SK-N-SH (cell line): ENCODE measurements at regions not wholly inside any gene's neighbourhood (a gene's known extent, or its start where the extent isn't known, plus 50 kb on each side); places are given as distances from the start of the nearest gene placed in this dataset.

ENCODE experiments used
- CTCF ChIA-PET: fragments of 300-600, 350-600 bp; formaldehyde crosslinking; extraction: SDS; loops from one replicate; lab custom pipeline; 2021; lab: Yijun Ruan, JAX
- POLR2A ChIA-PET: fragments of 350-600 bp; sonication (Branson Sonifier 250); formaldehyde crosslinking; extraction: SDS; loops from one replicate; lab custom pipeline; 2020; ENCODE audit warnings: antibody characterized with exemption, inconsistent platforms; lab: Yijun Ruan, JAX
- DNase-seq: peaks from one replicate; pipeline ENCODE4 v3.0.0; 2012
- H2AFZ ChIP-seq: fragments of 200-600 bp; sonication (generic); 2 replicates; pipeline ENCODE4 v1.8.1; 2016; ENCODE audit warnings: antibody characterized with exemption, mild to moderate bottlenecking, low read depth
- H3F3A ChIP-seq: fragments of 200-600 bp; sonication (generic); replicated peaks from 2 replicates; pipeline ENCODE3; 2016; ENCODE audit warnings: antibody characterized with exemption, mild to moderate bottlenecking; ENCODE audit not compliant: insufficient read depth
- H3K27ac ChIP-seq, 2 experiments: fragments of 200-500 bp in 1 of 2; fragments of 200-600 bp in 1 of 2; sonication (Bioruptor generic) in 1 of 2; sonication (generic), shearing (Covaris generic) in 1 of 2; 2 replicates each; pipeline versions ENCODE4 v1.5.1 to v1.6.1; 2014 to 2016; ENCODE audit warnings: low read depth in 2 of 2, inconsistent platforms in 1 of 2, low read length in 1 of 2, mild to moderate bottlenecking in 1 of 2, mixed read lengths in 1 of 2
- H3K27me3 ChIP-seq: fragments of 200-600 bp; sonication (generic), shearing (Covaris generic); 2 replicates; pipeline ENCODE4 v1.6.1; 2016; ENCODE audit warnings: mixed run types; ENCODE audit not compliant: insufficient read depth
- H3K36me3 ChIP-seq, 2 experiments: fragments of 200-500 bp in 1 of 2; fragments of 200-600 bp in 1 of 2; sonication (Bioruptor generic) in 1 of 2; sonication (generic) in 1 of 2; replicated peaks in 1 of 2; 2 replicates each; pipeline versions ENCODE3 to v1.5.1; 2014 to 2016; ENCODE audit warnings: low read length in 1 of 2, mild to moderate bottlenecking in 1 of 2; ENCODE audit not compliant: insufficient read depth in 2 of 2, control insufficient read depth in 1 of 2
- H3K4me1 ChIP-seq, 2 experiments: fragments of 200-500 bp in 1 of 2; fragments of 200-600 bp in 1 of 2; sonication (Bioruptor generic) in 1 of 2; sonication (generic), shearing (Covaris generic) in 1 of 2; 2 replicates each; pipeline versions ENCODE4 v1.5.1 to v1.6.1; 2014 to 2016; ENCODE audit warnings: low read depth in 1 of 2, low read length in 1 of 2, mixed run types in 1 of 2; ENCODE audit not compliant: insufficient read depth in 2 of 2, control insufficient read depth in 1 of 2
- H3K4me2 ChIP-seq: fragments of 200-600 bp; sonication (generic), shearing (Covaris generic); 2 replicates; pipeline ENCODE4 v1.6.1; 2017; ENCODE audit warnings: mixed run types
- H3K4me3 ChIP-seq, 2 experiments: fragments of 200-500 bp in 1 of 2; fragments of 200-600 bp in 1 of 2; sonication (Bioruptor generic) in 1 of 2; sonication (generic), shearing (Covaris generic) in 1 of 2; 2 replicates each; pipeline versions ENCODE4 v1.5.1 to v1.8.1; 2014 to 2016; ENCODE audit warnings: low read depth in 2 of 2, inconsistent platforms in 1 of 2, low read length in 1 of 2, mild to moderate bottlenecking in 1 of 2, mixed read lengths in 1 of 2, moderate library complexity in 1 of 2
- H3K79me2 ChIP-seq: fragments of 200-600 bp; sonication (generic); 2 replicates; pipeline ENCODE4 v1.8.1; 2017; ENCODE audit warnings: mild to moderate bottlenecking; ENCODE audit not compliant: insufficient read depth
- H3K9ac ChIP-seq: fragments of 200-600 bp; sonication (generic); 2 replicates; pipeline ENCODE4 v1.6.1; 2017; ENCODE audit warnings: mixed run types
- H3K9me2 ChIP-seq: fragments of 200-600 bp; sonication (generic); 2 replicates; pipeline ENCODE4 v1.6.1; 2017; ENCODE audit warnings: mixed run types
- H3K9me3 ChIP-seq: fragments of 200-600 bp; sonication (generic); 2 replicates; pipeline ENCODE4 v1.6.1; 2017; ENCODE audit warnings: mixed run types, mild to moderate bottlenecking, moderate library complexity
- H4K20me1 ChIP-seq: fragments of 200-600 bp; sonication (generic); 2 replicates; pipeline ENCODE4 v1.6.1; 2017; ENCODE audit warnings: mild to moderate bottlenecking, mixed run types; ENCODE audit not compliant: insufficient read depth
- FOXJ3 ChIP-seq: sonication (generic); formaldehyde crosslinking; IDR thresholded peaks from 2 replicates; pipeline ENCODE4 v1.5.1; 2020; ENCODE audit warnings: mild to moderate bottlenecking, missing genetic modification reagents
- FOXM1 ChIP-seq: IDR thresholded peaks from 2 replicates; pipeline ENCODE4 v1.4.0; 2012; ENCODE audit warnings: low read depth, mild to moderate bottlenecking
- NFIC ChIP-seq: IDR thresholded peaks from 2 replicates; pipeline ENCODE4 v1.4.0; 2012; ENCODE audit warnings: borderline replicate concordance
- RCOR1 ChIP-seq: fragments of 150-350 bp; IDR thresholded peaks from 2 replicates; pipeline ENCODE4 v1.6.1; 2017; ENCODE audit warnings: antibody characterized with exemption, low read length
- RXRA ChIP-seq: IDR thresholded peaks from 2 replicates; pipeline ENCODE4 v1.4.0; 2012; ENCODE audit warnings: low read depth, mild to moderate bottlenecking, borderline replicate concordance
- SIN3A ChIP-seq: IDR thresholded peaks from 2 replicates; pipeline ENCODE4 v1.6.1; 2012; ENCODE audit warnings: low read depth, mild to moderate bottlenecking, low read length, moderate library complexity, borderline replicate concordance
- TAF1 ChIP-seq: IDR thresholded peaks from 2 replicates; pipeline ENCODE4 v1.6.1; 2012; ENCODE audit warnings: low read depth, mild to moderate bottlenecking, low read length, moderate library complexity, borderline replicate concordance
- TCF12 ChIP-seq: IDR thresholded peaks from 2 replicates; pipeline ENCODE4 v1.4.0; 2012
- TEAD4 ChIP-seq: IDR thresholded peaks from 2 replicates; pipeline ENCODE4 v1.4.0; 2012; ENCODE audit warnings: mild to moderate bottlenecking, borderline replicate concordance; ENCODE audit not compliant: insufficient read depth
- YY1 ChIP-seq: IDR thresholded peaks from 2 replicates; pipeline ENCODE4 v1.4.0; 2012; ENCODE audit warnings: low read depth, mild to moderate bottlenecking
- WGBS: methylation state at CpG from one replicate; pipeline ENCODE4 v1.1.6; 2017; ENCODE audit warnings: low lambda C conversion rate; 5-methylcytosine and 5-hydroxymethylcytosine counted together
- TF ChIP-seq, protein P1 (sequence below): IDR thresholded peaks from 2 replicates; pipeline ENCODE4 v1.6.1; 2012; ENCODE audit warnings: mild to moderate bottlenecking, low read depth, low read length, moderate library complexity
- TF ChIP-seq, protein P2 (sequence below): fragments of 150-350 bp; IDR thresholded peaks from 2 replicates; pipeline ENCODE4 v1.6.1; 2016; ENCODE audit warnings: mild to moderate bottlenecking, low read depth, low read length
- TF ChIP-seq, protein P3 (sequence below): IDR thresholded peaks from 2 replicates; pipeline ENCODE4 v1.4.0; 2012; ENCODE audit warnings: low read depth, borderline replicate concordance
- TF ChIP-seq, protein P4 (sequence below): fragments of 150-350 bp; IDR thresholded peaks from 2 replicates; pipeline ENCODE4 v1.6.1; 2017; ENCODE audit warnings: antibody characterized with exemption, low read length, low read depth, borderline replicate concordance
- TF ChIP-seq, protein P5 (sequence below): IDR thresholded peaks from 2 replicates; pipeline ENCODE4 v1.4.0; 2012; ENCODE audit warnings: low read depth, borderline replicate concordance

DNA sequence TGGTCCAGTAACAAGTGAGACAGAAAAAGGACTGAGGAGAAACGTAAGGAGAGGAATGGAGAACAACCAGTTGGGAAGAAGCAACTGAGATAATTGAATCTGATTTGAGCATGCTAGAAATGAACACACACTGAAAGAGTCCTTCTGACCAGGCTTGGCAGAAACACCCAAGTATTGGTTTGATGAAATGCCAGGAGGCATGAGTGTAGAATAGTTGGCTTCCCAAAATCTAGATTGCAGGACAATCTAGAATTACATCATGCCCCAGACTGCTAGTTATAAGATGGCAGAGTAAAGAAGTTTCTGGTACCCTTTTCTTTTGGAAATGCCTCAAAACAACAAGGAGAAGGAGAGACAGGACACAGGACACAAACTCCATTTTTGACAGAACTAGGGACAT lies 189.7 kb upstream of the STT3B start:
- no peaks in the 10 kb centered on the region for H4K20me1 ChIP-seq
- TF ChIP-seq, protein P1, sequence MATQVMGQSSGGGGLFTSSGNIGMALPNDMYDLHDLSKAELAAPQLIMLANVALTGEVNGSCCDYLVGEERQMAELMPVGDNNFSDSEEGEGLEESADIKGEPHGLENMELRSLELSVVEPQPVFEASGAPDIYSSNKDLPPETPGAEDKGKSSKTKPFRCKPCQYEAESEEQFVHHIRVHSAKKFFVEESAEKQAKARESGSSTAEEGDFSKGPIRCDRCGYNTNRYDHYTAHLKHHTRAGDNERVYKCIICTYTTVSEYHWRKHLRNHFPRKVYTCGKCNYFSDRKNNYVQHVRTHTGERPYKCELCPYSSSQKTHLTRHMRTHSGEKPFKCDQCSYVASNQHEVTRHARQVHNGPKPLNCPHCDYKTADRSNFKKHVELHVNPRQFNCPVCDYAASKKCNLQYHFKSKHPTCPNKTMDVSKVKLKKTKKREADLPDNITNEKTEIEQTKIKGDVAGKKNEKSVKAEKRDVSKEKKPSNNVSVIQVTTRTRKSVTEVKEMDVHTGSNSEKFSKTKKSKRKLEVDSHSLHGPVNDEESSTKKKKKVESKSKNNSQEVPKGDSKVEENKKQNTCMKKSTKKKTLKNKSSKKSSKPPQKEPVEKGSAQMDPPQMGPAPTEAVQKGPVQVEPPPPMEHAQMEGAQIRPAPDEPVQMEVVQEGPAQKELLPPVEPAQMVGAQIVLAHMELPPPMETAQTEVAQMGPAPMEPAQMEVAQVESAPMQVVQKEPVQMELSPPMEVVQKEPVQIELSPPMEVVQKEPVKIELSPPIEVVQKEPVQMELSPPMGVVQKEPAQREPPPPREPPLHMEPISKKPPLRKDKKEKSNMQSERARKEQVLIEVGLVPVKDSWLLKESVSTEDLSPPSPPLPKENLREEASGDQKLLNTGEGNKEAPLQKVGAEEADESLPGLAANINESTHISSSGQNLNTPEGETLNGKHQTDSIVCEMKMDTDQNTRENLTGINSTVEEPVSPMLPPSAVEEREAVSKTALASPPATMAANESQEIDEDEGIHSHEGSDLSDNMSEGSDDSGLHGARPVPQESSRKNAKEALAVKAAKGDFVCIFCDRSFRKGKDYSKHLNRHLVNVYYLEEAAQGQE, result no peak
- TF ChIP-seq TEAD4 (no peak), TAF1 (no peak), NFIC (no peak)
- H3K4me1 ChIP-seq, result no peaks in the 10 kb centered on the region; a peak in 2 of 4 replicates
- no peaks in the 10 kb centered on the region for H3K27me3 ChIP-seq
- no peaks in the 10 kb centered on the region for H3K79me2 ChIP-seq
- H3K4me3 ChIP-seq, result no peak overlapping the region
- H3K27ac ChIP-seq, result no peak overlapping the region
- H3K9ac ChIP-seq, result no peak overlapping the region
- H3K9me3 ChIP-seq, result no peaks in the 10 kb centered on the region
- no peak overlapping the region for H3K4me2 ChIP-seq
- DNase-seq, result no peak
- H2AFZ ChIP-seq, result no peak overlapping the region
- WGBS, result 32% methylated on average over 1 of the region's 1 CpG
- H3F3A ChIP-seq, result no peaks in the 10 kb centered on the region
- POLR2A ChIA-PET, result no interaction called here
- no peaks in the 10 kb centered on the region for H3K36me3 ChIP-seq
- CTCF ChIA-PET, result no interaction called here
- no peaks in the 10 kb centered on the region for H3K9me2 ChIP-seq

DNA sequence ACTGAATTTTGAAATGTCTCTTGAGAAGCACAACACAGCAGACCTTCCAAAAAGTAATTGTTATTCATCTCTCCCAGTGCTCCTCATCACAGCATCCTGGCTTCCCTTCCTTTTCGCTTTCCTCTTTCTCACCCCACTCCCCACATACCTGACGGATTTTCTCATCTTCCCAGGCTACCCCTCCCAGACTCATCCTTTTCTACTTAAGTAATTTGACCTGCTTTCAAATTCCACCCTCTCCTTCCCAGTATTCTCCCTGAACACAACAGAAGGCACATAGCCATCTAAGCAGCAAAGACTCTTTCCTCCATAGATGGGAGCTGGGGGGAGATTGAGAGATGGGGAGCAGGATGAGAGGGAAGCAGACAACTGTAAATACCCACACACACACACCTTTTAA lies 187.1 kb upstream of the STT3B start:
- H3K36me3 ChIP-seq, result no peaks in the 10 kb centered on the region
- no peaks in the 10 kb centered on the region for H4K20me1 ChIP-seq
- 29% methylated on average over 2 of the region's 2 CpGs for WGBS
- H3K27ac ChIP-seq, result no peak overlapping the region
- peaks cover 3% of the 10 kb centered on the region; the same call in 1 of the 2 replicates for H3K27me3 ChIP-seq
- H3K4me3 ChIP-seq, result no peak overlapping the region
- no peaks in the 10 kb centered on the region; a peak in 2 of 4 replicates for H3K4me1 ChIP-seq
- H3K4me2 ChIP-seq, result no peak overlapping the region
- no peaks in the 10 kb centered on the region for H3K79me2 ChIP-seq
- H3K9me2 ChIP-seq, result no peaks in the 10 kb centered on the region
- ChIA-PET CTCF (no interaction called here), POLR2A (no interaction called here)
- no peaks in the 10 kb centered on the region for H3K9me3 ChIP-seq
- no peak overlapping the region for H3K9ac ChIP-seq
- TF ChIP-seq, protein P2, sequence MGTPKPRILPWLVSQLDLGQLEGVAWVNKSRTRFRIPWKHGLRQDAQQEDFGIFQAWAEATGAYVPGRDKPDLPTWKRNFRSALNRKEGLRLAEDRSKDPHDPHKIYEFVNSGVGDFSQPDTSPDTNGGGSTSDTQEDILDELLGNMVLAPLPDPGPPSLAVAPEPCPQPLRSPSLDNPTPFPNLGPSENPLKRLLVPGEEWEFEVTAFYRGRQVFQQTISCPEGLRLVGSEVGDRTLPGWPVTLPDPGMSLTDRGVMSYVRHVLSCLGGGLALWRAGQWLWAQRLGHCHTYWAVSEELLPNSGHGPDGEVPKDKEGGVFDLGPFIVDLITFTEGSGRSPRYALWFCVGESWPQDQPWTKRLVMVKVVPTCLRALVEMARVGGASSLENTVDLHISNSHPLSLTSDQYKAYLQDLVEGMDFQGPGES, result no peak
- TF ChIP-seq YY1, result no peak
- TF ChIP-seq NFIC, result no peak
- TF ChIP-seq FOXJ3, result no peak
- TF ChIP-seq, protein P3, sequence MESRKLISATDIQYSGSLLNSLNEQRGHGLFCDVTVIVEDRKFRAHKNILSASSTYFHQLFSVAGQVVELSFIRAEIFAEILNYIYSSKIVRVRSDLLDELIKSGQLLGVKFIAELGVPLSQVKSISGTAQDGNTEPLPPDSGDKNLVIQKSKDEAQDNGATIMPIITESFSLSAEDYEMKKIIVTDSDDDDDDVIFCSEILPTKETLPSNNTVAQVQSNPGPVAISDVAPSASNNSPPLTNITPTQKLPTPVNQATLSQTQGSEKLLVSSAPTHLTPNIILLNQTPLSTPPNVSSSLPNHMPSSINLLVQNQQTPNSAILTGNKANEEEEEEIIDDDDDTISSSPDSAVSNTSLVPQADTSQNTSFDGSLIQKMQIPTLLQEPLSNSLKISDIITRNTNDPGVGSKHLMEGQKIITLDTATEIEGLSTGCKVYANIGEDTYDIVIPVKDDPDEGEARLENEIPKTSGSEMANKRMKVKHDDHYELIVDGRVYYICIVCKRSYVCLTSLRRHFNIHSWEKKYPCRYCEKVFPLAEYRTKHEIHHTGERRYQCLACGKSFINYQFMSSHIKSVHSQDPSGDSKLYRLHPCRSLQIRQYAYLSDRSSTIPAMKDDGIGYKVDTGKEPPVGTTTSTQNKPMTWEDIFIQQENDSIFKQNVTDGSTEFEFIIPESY, result no peak
- no peak for TF ChIP-seq FOXM1
- no peak for TF ChIP-seq TCF12
- TF ChIP-seq SIN3A, result no peak
- TF ChIP-seq RXRA, result no peak
- TF ChIP-seq, protein P4, sequence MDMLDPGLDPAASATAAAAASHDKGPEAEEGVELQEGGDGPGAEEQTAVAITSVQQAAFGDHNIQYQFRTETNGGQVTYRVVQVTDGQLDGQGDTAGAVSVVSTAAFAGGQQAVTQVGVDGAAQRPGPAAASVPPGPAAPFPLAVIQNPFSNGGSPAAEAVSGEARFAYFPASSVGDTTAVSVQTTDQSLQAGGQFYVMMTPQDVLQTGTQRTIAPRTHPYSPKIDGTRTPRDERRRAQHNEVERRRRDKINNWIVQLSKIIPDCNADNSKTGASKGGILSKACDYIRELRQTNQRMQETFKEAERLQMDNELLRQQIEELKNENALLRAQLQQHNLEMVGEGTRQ, result no peak
- TF ChIP-seq, protein P5, sequence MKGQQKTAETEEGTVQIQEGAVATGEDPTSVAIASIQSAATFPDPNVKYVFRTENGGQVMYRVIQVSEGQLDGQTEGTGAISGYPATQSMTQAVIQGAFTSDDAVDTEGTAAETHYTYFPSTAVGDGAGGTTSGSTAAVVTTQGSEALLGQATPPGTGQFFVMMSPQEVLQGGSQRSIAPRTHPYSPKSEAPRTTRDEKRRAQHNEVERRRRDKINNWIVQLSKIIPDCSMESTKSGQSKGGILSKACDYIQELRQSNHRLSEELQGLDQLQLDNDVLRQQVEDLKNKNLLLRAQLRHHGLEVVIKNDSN, result no peak
- TF ChIP-seq RCOR1, result no peak
- no peak for DNase-seq
- H2AFZ ChIP-seq, result no peak overlapping the region
- H3F3A ChIP-seq, result no peaks in the 10 kb centered on the region
